ENCODE measurements at regions not wholly inside any gene's neighbourhood (a gene's known extent, or its start where the extent isn't known, plus 50 kb on each side); places are given as distances from the start of the nearest gene placed in this dataset.

GRCh38 chr20:10922506-10922905 is 248.7 kb upstream of the JAG1 start:
- TF ChIP-seq CTCF (conservative IDR thresholded peaks at IDR 0.05; ENCODE audit: low read depth in 2 of 2) (no peak), EZH2 (IDR thresholded peaks at IDR 0.05; ENCODE audit: low read depth, unreplicated experiment) (no peak), POLR2AphosphoS5 (IDR thresholded peaks at IDR 0.05; ENCODE audit: low read depth) (no peak), ZNF331 (CRISPR knock-in tag; IDR thresholded peaks at IDR 0.05; ENCODE audit: low read depth) (no peak), CREB1 (CRISPR knock-in tag; IDR thresholded peaks at IDR 0.05; ENCODE audit: low read depth) (no peak), JUNB (IDR thresholded peaks at IDR 0.05; ENCODE audit: unreplicated experiment) (no peak), REST (IDR thresholded peaks at IDR 0.05; ENCODE audit: unreplicated experiment) (no peak), NANOG (IDR thresholded peaks at IDR 0.05; ENCODE audit: borderline replicate concordance) (no peak), EZH2phosphoT487 (IDR thresholded peaks at IDR 0.05; ENCODE audit: unreplicated experiment) (no peak), ETS1 (IDR thresholded peaks at IDR 0.05) (no peak), ZNF114 (CRISPR knock-in tag; IDR thresholded peaks at IDR 0.05) (no peak), ZNF462 (CRISPR knock-in tag; IDR thresholded peaks at IDR 0.05) (no peak), STAT1 (IDR thresholded peaks at IDR 0.05; ENCODE audit: unreplicated experiment) (no peak)

Data from GM23338 (cell line).